Stomach (tissue), 8 donors: ENCODE measurements at regions not wholly inside any gene's neighbourhood (a gene's known extent, or its start where the extent isn't known, plus 50 kb on each side); places are given as distances from the start of the nearest gene placed in this dataset.

Experiments used
- DNase-seq, 2 donors: peaks; one replicate each; pipeline versions ENCODE4 v3.0.0 to v3.0.0-alpha.2; 2013 to 2019
- H3K27ac ChIP-seq, 5 donors: fragments of 200-600 bp in 4 of 5; sonication (generic) in 4 of 5; one replicate each; pipeline ENCODE4 v1.5.1; 2013 to 2019; ENCODE audit warnings: mild to moderate bottlenecking in 1 of 5, moderate library complexity in 1 of 5
- H3K27me3 ChIP-seq, 3 donors: fragments of 200-600 bp; sonication (generic); one replicate each; pipeline ENCODE4 v1.5.1; 2017 to 2019; ENCODE audit warnings: mixed run types in 1 of 3
- H3K36me3 ChIP-seq, 4 donors: fragments of 200-600 bp; sonication (generic); 1 replicate in 3 of 4; 2 replicates in 1 of 4; pipeline ENCODE4 v1.5.1; 2016 to 2019
- H3K4me1 ChIP-seq, 4 donors: fragments of 200-600 bp; sonication (generic); one replicate each; pipeline ENCODE4 v1.5.1; 2016 to 2019
- H3K4me3 ChIP-seq, 4 donors: fragments of 200-600 bp; sonication (generic) in 3 of 4; one replicate each; pipeline ENCODE4 v1.5.1; 2016 to 2019; ENCODE audit warnings: mild to moderate bottlenecking in 1 of 4
- H3K9me3 ChIP-seq, 4 donors: fragments of 200-600 bp; sonication (generic); one replicate each; pipeline ENCODE4 v1.5.1; 2016 to 2019
- CTCF ChIP-seq, 7 experiments: fragments of 450-650 bp in 4 of 7; fragments of 200-600 bp in 3 of 7; sonication (generic) in 3 of 7; IDR thresholded peaks; one replicate each; pipeline ENCODE4 v1.5.1; 2016 to 2019; ENCODE audit warnings: antibody characterized with exemption in 7 of 7, control low read depth in 2 of 7, mild to moderate bottlenecking in 1 of 7
- EP300 ChIP-seq: sonication (generic); formaldehyde crosslinking; IDR thresholded peaks from one replicate; pipeline ENCODE4 v1.6.1; 2017; ENCODE audit warnings: antibody characterized with exemption
- POLR2A ChIP-seq, 4 donors: fragments of 450-650 bp; IDR thresholded peaks; one replicate each; pipeline ENCODE4 v1.6.1; 2016; ENCODE audit warnings: antibody characterized with exemption in 4 of 4, control low read depth in 2 of 4, mild to moderate bottlenecking in 1 of 4, moderate library complexity in 1 of 4
- POLR2AphosphoS5 ChIP-seq, 3 donors: sonication (generic); formaldehyde crosslinking; IDR thresholded peaks; one replicate each; pipeline ENCODE4 v1.6.1; 2016; ENCODE audit warnings: antibody characterized with exemption in 3 of 3
- WGBS, 5 donors: extraction: QIAGEN DNeasy Blood & Tissue Kit in 3 of 5; methylation state at CpG; one replicate each; pipeline versions ENCODE4 v1.1.5 to v1.1.7; 2013 to 2018; 5-methylcytosine and 5-hydroxymethylcytosine counted together
- intact Hi-C: fragments of 100-400 bp; cut with DNase I; formaldehyde crosslinking; loops from one replicate; pipeline ENCODE4 v1.15.1; 2023; ENCODE audit warnings: low total_unique reads
- donor health status: healthy with polysubstance abuse.
- donor health status: Bipolar disorder and iron deficiency.
- donor health status: healthy.

- Histone ChIP-seq H3K36me3 (no peaks in the 10 kb centered on the region), H3K4me1 (no peaks in the 10 kb centered on the region), H3K9me3 (no peaks in the 10 kb centered on the region), H3K27ac (no peak overlapping the region), H3K4me3 (no peak overlapping the region), H3K27me3 (no peaks in the 10 kb centered on the region)
- no peak for DNase-seq
- TF ChIP-seq CTCF (IDR thresholded peaks at IDR 0.05) (no peak), EP300 (no peak), POLR2A (IDR thresholded peaks at IDR 0.05) (no peak), POLR2AphosphoS5 (IDR thresholded peaks at IDR 0.05) (no peak)
- 59 to 73% (median 68%) methylated on average over 2 of the region's 2 CpGs for whole genome bisulfite sequencing, 5 donors
- intact Hi-C loops, result no loop called here
Observed at GRCh38 chr9:10863476-10863875, 250.7 kb upstream of the PTPRD start.

- intact Hi-C loops, result no loop called here
- Histone ChIP-seq H3K36me3 (no peaks in the 10 kb centered on the region), H3K27me3 (no peaks in the 10 kb centered on the region), H3K9me3 (peaks cover 0 to 7% (median under 1%) of the 10 kb centered on the region in 4 donors), H3K4me1 (no peaks in the 10 kb centered on the region), H3K27ac (no peak overlapping the region), H3K4me3 (no peak overlapping the region)
- TF ChIP-seq EP300 (no peak), POLR2AphosphoS5 (IDR thresholded peaks at IDR 0.05) (no peak), CTCF (IDR thresholded peaks at IDR 0.05) (no peak), POLR2A (IDR thresholded peaks at IDR 0.05) (no peak)
- no peak for DNase-seq
- WGBS, 5 donors, result 85 to 92% (median 88%) methylated on average over 2 of the region's 2 CpGs
Observed at GRCh38 chr9:10867194-10867593, 254.4 kb upstream of the PTPRD start.

GRCh38 chr9:10869687-10870086, 256.9 kb upstream of the PTPRD start:
- intact Hi-C loops, result no loop called here
- TF ChIP-seq POLR2A (IDR thresholded peaks at IDR 0.05) (no peak), POLR2AphosphoS5 (IDR thresholded peaks at IDR 0.05) (no peak), CTCF (IDR thresholded peaks at IDR 0.05) (no peak), EP300 (no peak)

GRCh38 chr9:10873999-10874398, 261.2 kb upstream of the PTPRD start:
- Histone ChIP-seq H3K36me3 (no peaks in the 10 kb centered on the region), H3K27me3 (no peaks in the 10 kb centered on the region), H3K4me3 (no peak overlapping the region), H3K9me3 (peaks cover 0 to 11% (median 7%) of the 10 kb centered on the region in 4 donors), H3K4me1 (no peaks in the 10 kb centered on the region), H3K27ac (no peak overlapping the region)
- WGBS, 5 donors, result 87 to 92% (median 89%) methylated on average over 1 of the region's 1 CpG
- DNase-seq, result no peak
- intact Hi-C loops, result no loop called here
- TF ChIP-seq EP300 (no peak), CTCF (IDR thresholded peaks at IDR 0.05) (no peak), POLR2A (IDR thresholded peaks at IDR 0.05) (no peak), POLR2AphosphoS5 (IDR thresholded peaks at IDR 0.05) (no peak)

More at GRCh38 chr9:10869687-10870086, 256.9 kb upstream of the PTPRD start:
- Histone ChIP-seq H3K9me3 (peaks cover 0 to 11% (median 7%) of the 10 kb centered on the region in 4 donors), H3K4me1 (no peaks in the 10 kb centered on the region), H3K27me3 (no peaks in the 10 kb centered on the region), H3K4me3 (no peak overlapping the region), H3K27ac (no peak overlapping the region), H3K36me3 (no peaks in the 10 kb centered on the region)
- DNase-seq, result no peak
